ENCODE measurements at regions not wholly inside any gene's neighbourhood (a gene's known extent, or its start where the extent isn't known, plus 50 kb on each side); places are given as distances from the start of the nearest gene placed in this dataset.
"Not testable (repeated sequence)": the region's sequence is repeated elsewhere in the genome, so short reads cannot be mapped to it uniquely, and the experiment has no call there.

DNA sequence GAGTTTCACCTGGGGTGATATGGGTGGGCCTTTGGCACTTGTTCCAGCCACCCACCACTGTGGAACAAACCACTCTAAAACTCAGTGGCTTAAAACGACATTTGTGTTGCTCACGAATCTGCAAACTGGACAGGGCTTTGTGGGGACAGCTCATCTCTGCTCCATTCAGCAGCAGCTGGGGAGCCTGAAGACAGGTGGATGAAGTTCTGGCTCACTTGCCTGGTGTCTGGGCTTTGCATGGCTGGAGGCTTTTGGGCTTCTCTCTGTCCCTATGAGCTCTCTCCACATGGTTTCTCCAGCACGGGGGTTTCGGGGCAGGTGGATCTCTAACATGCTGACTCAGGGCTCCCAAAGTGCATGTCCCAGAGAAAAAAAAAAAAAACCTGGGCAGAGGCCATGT is 93.0 kb upstream of the GLI2 start:
- DNase-seq (no peak), ATAC-seq (no peak)
- Histone ChIP-seq H3K36me3 (no peaks in the 10 kb centered on the region), H3K9me3 (no peaks in the 10 kb centered on the region), H3K27me3 (no peaks in the 10 kb centered on the region), H3K4me3 (no peak overlapping the region), H3K4me1 (no peaks in the 10 kb centered on the region), H3K27ac (no peak overlapping the region)
- TF ChIP-seq POLR2A (IDR thresholded peaks at IDR 0.05) (no peak), CTCF (IDR thresholded peaks at IDR 0.05 in 4 of 5, conservative IDR thresholded peaks at IDR 0.05 in 1 of 5) (no peak)
- in situ Hi-C loops (cut with MboI; ENCODE audit: low sequenced_read_pairs in 4 of 4) (no loop called here), intact Hi-C loops (cut with DNase I; ENCODE audit: low total_unique reads) (no loop called here)

GRCh38 chr2:120646994-120647393 is 88.7 kb upstream of the GLI2 start:
- TF ChIP-seq POLR2A (IDR thresholded peaks at IDR 0.05) (no peak), CTCF (IDR thresholded peaks at IDR 0.05 in 4 of 5, conservative IDR thresholded peaks at IDR 0.05 in 1 of 5) (no peak)
- H3K27me3 ChIP-seq: no peaks in the 10 kb centered on the region
- no peaks in the 10 kb centered on the region for H3K36me3 ChIP-seq
- intact Hi-C loops (cut with DNase I; ENCODE audit: low total_unique reads): no loop called here
- DNase-seq (no peak), ATAC-seq (no peak)
- peaks cover 0 to 3% (median 0%) of the 10 kb centered on the region in 3 donors for H3K9me3 ChIP-seq
- no peak overlapping the region for H3K27ac ChIP-seq
- no peak overlapping the region for H3K4me3 ChIP-seq
- in situ Hi-C loops (cut with MboI; ENCODE audit: low sequenced_read_pairs in 4 of 4): no loop called here
- H3K4me1 ChIP-seq: no peaks in the 10 kb centered on the region

DNA sequence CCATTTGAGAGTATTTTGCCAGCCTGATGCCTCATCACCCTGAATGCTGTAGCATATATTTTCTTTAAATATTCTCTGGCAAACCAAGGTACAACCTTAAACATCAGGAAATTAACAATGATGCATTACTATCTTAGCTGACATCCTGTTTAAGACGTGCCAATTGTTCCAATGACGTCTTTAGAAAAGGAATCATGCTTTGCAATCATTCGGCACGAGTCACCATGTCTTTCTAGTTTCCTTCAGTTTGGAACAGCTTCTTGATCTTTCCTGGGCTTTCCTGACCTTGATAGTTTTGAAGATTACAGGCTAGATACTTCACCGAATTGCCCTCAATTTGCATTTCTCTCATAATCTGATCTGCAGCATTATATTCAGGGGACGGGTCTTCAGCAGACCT is 88.2 kb upstream of the GLI2 start:
- ATAC-seq (no peak), DNase-seq (no peak)
- Histone ChIP-seq H3K4me3 (no peak overlapping the region), H3K27me3 (no peaks in the 10 kb centered on the region), H3K4me1 (no peaks in the 10 kb centered on the region), H3K9me3 (peaks cover 0 to 3% (median 0%) of the 10 kb centered on the region in 3 donors), H3K36me3 (no peaks in the 10 kb centered on the region), H3K27ac (no peak overlapping the region)
- TF ChIP-seq POLR2A (IDR thresholded peaks at IDR 0.05): no peak
- TF ChIP-seq CTCF (IDR thresholded peaks at IDR 0.05 in 4 of 5, conservative IDR thresholded peaks at IDR 0.05 in 1 of 5): no peak
- in situ Hi-C loops (cut with MboI; ENCODE audit: low sequenced_read_pairs in 4 of 4): no loop called here
- intact Hi-C loops (cut with DNase I; ENCODE audit: low total_unique reads): no loop called here

DNA sequence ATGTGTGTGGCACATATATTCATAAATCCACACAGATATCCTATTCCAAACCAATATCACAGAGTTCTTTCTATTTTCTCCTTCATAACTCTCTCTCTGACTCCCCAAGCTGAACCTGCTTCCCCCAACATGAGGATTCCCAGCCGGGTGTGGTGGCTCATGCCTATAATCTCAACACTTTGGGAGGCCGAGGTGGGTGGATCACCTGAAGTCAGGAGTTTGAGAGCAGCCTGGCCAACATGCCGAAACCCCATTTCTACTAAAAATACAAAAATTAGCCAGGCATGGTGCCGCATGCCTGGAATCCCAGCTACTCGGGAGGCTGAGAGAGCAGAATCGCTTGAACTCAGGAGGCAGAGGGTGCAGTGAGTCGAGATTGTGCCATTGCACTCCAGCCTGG is 86.3 kb upstream of the GLI2 start:
- H3K4me1 ChIP-seq; H3K27me3 ChIP-seq; DNase-seq; intact Hi-C loops (cut with DNase I; ENCODE audit: low total_unique reads); in situ Hi-C loops (cut with MboI; ENCODE audit: low sequenced_read_pairs in 4 of 4); H3K27ac ChIP-seq; H3K36me3 ChIP-seq; H3K9me3 ChIP-seq; ATAC-seq: not testable (repeated sequence)
- H3K4me3 ChIP-seq: peak overlapping the region in 1 of 4 donors; percentile 2

- Histone ChIP-seq H3K27me3 (peaks cover 0 to 5% (median 4%) of the 10 kb centered on the region in 3 donors), H3K36me3 (no peaks in the 10 kb centered on the region), H3K4me1 (no peaks in the 10 kb centered on the region), H3K4me3 (no peak overlapping the region), H3K27ac (no peak overlapping the region), H3K9me3 (peaks cover 0 to 3% (median 0%) of the 10 kb centered on the region in 3 donors)
- no peak for TF ChIP-seq POLR2A (IDR thresholded peaks at IDR 0.05)
- no peak for TF ChIP-seq CTCF (IDR thresholded peaks at IDR 0.05 in 4 of 5, conservative IDR thresholded peaks at IDR 0.05 in 1 of 5)
- ATAC-seq (no peak), DNase-seq (no peak)
- in situ Hi-C loops (cut with MboI; ENCODE audit: low sequenced_read_pairs in 4 of 4) (no loop called here), intact Hi-C loops (cut with DNase I; ENCODE audit: low total_unique reads) (no loop called here)
These were observed 85.5 kb upstream of the GLI2 start for GRCh38 chr2:120650022-120650644.
